C4-2B (cell line): ENCODE measurements at regions not wholly inside any gene's neighbourhood (a gene's known extent, or its start where the extent isn't known, plus 50 kb on each side); places are given as distances from the start of the nearest gene placed in this dataset.

Experiments used
- CTCF ChIP-seq: fragments of 450-650 bp; conservative IDR thresholded peaks from 2 replicates; pipeline ENCODE4 v1.5.1; 2017; ENCODE audit warnings: mild to moderate bottlenecking
- ZFX ChIP-seq: fragments of 450-650 bp; IDR thresholded peaks from 2 replicates; pipeline ENCODE4 v1.6.1; 2017

DNA sequence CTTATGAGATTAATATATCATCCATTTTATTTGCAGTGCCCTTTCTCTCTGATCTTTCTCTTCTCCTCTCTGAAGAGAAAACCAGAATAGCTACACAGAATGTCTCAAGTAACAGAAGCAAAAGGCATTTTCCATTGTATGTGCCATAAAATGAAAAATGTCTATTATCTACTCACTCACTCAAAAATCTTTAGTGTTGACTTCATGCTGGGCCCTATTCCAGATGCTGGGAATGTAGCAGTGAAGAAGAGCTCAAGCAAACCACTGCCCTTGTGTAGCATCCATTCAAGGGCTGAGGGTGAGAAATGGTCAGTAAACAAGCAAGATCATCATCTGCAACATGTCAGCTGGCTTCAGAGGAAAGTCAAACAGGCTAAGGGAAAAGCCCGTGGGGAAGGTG lies 427.7 kb downstream of the METTL4 start:
- no peak for TF ChIP-seq CTCF
- no peak for TF ChIP-seq ZFX
